SIG-M5 treated with dmso at 0.1 percent for 504 hours (cell line): ENCODE measurements at regions not wholly inside any gene's neighbourhood (a gene's known extent, or its start where the extent isn't known, plus 50 kb on each side); places are given as distances from the start of the nearest gene placed in this dataset.
A peak's percentile ranks its signal among the peaks of the same experiment; 100 is the strongest.

Source experiments
- DNase-seq: peaks from one replicate; lab custom pipeline; 2025; ENCODE audit not compliant: unreplicated experiment; lab: John Stamatoyannopoulos, UW

- DNase-seq = peak; percentile 59
These were observed 297.1 kb downstream of the SATB1 start for GRCh38 chr3:18127859-18128681.

DNA sequence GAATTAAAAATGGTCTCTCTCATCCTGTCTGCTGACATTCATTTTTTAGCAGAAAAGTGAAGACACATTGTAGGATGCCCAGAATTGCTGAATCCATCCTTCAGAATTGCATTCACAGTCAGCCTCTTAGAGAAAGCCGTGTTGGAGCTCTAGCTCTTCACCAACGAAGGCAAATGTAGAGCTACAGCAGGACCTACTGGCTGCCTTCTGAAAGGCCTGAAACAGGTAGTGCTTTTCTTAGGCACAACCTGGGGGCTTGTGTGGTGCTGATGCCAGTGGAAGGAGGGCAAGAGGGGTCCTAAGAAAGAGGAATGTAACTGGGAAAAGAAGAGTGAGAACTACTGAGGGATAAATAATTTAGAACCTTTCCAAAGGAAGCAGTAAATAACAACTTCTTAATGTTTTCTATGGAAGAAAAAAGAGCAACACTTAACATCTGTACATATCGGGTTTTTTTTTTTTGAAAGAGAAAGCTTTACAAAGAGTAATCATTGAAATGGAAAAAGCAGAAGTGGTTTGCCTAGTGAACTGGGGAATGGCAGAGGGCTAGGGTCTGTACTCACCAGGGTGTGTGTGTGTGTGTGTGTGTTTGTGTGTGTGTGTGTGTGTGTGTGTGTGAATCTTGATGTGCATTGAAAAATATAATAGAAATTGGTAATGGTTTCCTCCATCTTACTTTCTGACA lies 297.8 kb downstream of the SATB1 start:
- peak; percentile 71 for DNase-seq

- no peak for DNase-seq
These were observed 298.4 kb downstream of the SATB1 start for GRCh38 chr3:18126772-18127171.

GRCh38 chr3:18124501-18124900 lies 300.6 kb downstream of the SATB1 start:
- DNase-seq = peak; percentile 31

GRCh38 chr3:18122264-18122663 lies 302.9 kb downstream of the SATB1 start:
- DNase-seq = no peak

GRCh38 chr3:18121020-18121419 lies 304.1 kb downstream of the SATB1 start:
- DNase-seq = no peak

DNA sequence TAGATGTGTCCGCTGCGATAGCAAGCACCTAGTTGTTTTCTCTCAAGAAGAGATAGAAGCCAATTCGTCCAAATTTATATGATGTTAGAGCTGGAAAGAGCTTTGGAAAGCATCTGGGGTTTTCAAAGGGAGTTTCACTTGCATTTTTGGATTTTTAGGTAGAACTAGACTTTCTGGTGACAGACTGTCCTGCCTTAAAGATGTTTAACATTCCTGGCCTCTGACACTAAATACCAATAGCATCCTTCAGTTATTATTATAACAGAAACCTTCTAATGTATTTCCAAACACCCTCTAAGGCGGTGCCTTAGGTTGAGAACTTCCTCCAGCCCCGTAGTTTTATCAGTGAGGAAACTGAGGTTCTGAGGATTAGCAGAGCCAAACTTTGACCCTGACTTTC lies 305.3 kb downstream of the SATB1 start:
- DNase-seq = no peak

DNA sequence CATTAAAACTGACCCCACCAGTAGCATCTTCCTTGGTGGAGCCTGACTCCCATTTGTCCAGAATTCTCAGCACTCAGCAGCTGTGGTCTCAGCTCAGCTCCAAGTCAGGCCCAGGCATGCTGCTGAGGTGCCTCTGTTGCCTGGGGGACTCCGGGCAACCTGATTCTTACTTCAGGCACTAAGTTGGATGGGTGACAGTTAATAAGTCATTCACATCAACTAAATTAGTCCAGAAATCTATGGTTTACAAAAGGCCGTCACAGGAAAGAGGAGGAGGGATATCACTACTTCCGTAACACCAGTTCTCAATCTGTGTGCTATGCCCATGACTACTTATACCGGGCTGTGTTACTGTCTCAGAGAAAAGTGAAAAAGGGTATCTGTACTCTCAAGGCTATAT lies 310.2 kb downstream of the SATB1 start:
- DNase-seq = no peak

GRCh38 chr3:18113417-18113816 lies 311.7 kb downstream of the SATB1 start:
- DNase-seq = no peak

- no peak for DNase-seq
These were observed 312.3 kb downstream of the SATB1 start for GRCh38 chr3:18112674-18113375.

GRCh38 chr3:18111796-18112232 lies 313.3 kb downstream of the SATB1 start:
- no peak for DNase-seq

DNA sequence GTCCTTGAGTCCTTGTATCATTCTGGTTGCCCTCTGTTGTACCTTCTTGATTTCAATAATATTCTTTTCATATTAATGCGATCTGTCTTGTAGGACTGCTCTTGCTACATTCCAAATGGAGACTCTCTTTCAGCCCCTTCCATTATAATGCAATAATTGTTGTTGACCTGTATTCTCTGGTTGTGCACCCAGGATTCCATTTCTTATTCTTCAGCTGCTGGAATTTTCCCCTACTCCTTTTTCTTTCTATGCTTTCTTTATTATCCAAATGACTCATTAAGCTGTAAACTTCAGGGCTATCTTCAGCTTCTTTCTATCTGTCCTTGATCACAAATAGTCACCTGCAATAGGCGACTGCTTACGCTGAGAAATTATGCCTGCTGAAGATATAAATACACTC lies 321.5 kb downstream of the SATB1 start:
- DNase-seq = no peak

- DNase-seq = no peak
These were observed 325.0 kb downstream of the SATB1 start for GRCh38 chr3:18100121-18100520.

GRCh38 chr3:18099611-18100010 lies 325.5 kb downstream of the SATB1 start:
- no peak for DNase-seq

DNA sequence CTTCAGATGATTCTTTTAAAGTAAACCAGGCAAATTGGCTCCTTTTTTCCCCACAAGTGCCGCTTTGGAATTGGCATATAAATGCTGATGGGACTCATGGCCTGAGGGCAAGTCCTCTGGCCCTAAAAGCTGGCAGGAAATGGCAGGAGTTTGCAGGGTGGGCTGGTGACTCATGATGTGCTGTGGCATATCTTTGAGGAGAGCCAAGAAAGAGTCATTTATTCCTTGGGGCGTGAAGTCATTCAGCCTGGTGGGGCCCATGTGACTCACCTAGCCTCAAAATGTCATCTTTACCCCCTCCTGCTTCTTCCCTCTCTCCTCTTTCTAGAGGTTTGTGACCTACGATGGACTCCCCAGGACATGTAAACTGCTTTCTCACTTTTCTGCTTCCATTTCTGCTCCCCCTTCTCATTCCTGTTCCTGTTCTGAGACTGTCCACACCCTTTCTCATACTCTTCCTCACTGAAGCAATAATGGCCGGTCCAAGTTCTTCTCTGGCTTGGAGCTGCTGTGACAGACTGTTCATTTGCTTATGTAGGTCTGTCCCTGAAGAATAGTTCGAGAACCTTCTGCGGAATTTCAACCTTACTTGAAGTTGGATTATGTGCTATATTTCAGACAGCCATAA lies 326.1 kb downstream of the SATB1 start:
- DNase-seq = peak; percentile 12

- DNase-seq = no peak
These were observed 327.1 kb downstream of the SATB1 start for GRCh38 chr3:18097989-18098388.

DNA sequence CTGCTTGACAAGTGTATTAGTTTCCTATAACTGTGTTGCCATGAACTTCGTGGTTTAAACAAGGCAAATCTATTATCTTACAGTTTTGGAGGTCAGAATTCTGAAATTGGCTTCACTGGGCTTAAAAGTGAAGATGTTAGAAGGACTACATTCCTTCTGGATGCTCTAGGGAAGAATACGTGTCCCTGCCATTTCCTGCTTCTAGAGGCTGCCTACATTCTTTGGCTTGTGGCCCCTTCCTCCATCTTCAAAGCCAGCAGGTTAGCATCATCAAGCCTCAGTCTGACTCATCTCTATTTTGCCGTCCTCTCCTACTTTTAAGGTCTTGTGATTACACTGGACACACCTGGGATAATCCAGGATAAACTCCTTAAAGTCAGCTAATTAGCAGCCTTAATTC lies 327.7 kb downstream of the SATB1 start:
- DNase-seq = no peak

GRCh38 chr3:18092726-18093125 lies 332.4 kb downstream of the SATB1 start:
- no peak for DNase-seq

GRCh38 chr3:18090377-18090776 lies 334.8 kb downstream of the SATB1 start:
- no peak for DNase-seq

GRCh38 chr3:18087988-18088387 lies 337.2 kb downstream of the SATB1 start:
- DNase-seq = peak; percentile 18

GRCh38 chr3:18086760-18087159 lies 338.4 kb downstream of the SATB1 start:
- no peak for DNase-seq
